Neutrophil (primary cell): ENCODE measurements at regions not wholly inside any gene's neighbourhood (a gene's known extent, or its start where the extent isn't known, plus 50 kb on each side); places are given as distances from the start of the nearest gene placed in this dataset.

Experiments used
- H3K27ac ChIP-seq: fragments of 200-600 bp; sonication (generic); 2 replicates; pipeline ENCODE4 v1.5.1; 2016; ENCODE audit warnings: mild to moderate bottlenecking, moderate library complexity
- H3K27me3 ChIP-seq: fragments of 200-600 bp; sonication (generic); 2 replicates; pipeline ENCODE4 v1.6.0; 2016; ENCODE audit warnings: mild to moderate bottlenecking
- H3K36me3 ChIP-seq: fragments of 200-600 bp; sonication (generic); 2 replicates; pipeline ENCODE4 v1.5.1; 2017
- H3K4me1 ChIP-seq, 2 experiments: fragments of 200-600 bp in 1 of 2; sonication (generic) in 1 of 2; 1 replicate in 1 of 2; 2 replicates in 1 of 2; pipeline versions ENCODE4 v1.5.1 to v1.6.1; 2013 to 2016; ENCODE audit warnings: low read depth in 1 of 2, low read length in 1 of 2, mild to moderate bottlenecking in 1 of 2, moderate library complexity in 1 of 2; ENCODE audit not compliant: control insufficient read depth in 1 of 2, insufficient read depth in 1 of 2
- H3K4me3 ChIP-seq, 2 experiments: fragments of 200-600 bp in 1 of 2; sonication (generic) in 1 of 2; 1 replicate in 1 of 2; 2 replicates in 1 of 2; pipeline ENCODE4 v1.5.1; 2013 to 2016; ENCODE audit warnings: low read depth in 1 of 2, low read length in 1 of 2, mild to moderate bottlenecking in 1 of 2, moderate library complexity in 1 of 2
- H3K9me3 ChIP-seq: fragments of 200-600 bp; sonication (generic); 2 replicates; pipeline ENCODE4 v1.5.1; 2016
- TF ChIP-seq, protein P1 (sequence below): fragments of 200-600 bp; sonication (generic); IDR thresholded peaks from 2 replicates; pipeline ENCODE4 v1.5.1; 2016; ENCODE audit warnings: antibody characterized with exemption

DNA sequence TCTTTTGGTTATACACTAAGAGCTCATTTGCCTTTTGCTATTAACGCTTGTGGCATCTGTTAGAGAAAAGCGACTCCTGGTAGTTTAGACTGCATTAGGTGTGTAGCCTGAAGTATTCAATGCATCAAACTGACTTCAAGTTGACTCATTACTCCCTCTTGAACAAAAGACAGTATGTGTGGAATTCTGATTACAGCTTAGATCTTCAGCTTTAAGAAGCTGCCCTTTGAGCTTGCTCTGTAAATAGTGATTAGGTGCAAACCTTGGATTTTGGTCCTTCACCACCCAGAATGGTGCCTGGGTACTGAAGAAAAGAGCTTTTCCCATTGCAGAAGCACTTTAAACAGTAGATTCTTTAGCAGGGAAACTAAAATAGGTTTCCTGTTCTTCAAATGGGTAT is 62.1 kb downstream of the FAT3 start:
- H3K9me3 ChIP-seq = no peaks in the 10 kb centered on the region
- H3K27ac ChIP-seq = no peak overlapping the region
- no peaks in the 10 kb centered on the region for H3K4me1 ChIP-seq
- H3K4me3 ChIP-seq = no peak overlapping the region
- H3K27me3 ChIP-seq = no peaks in the 10 kb centered on the region
- H3K36me3 ChIP-seq = no peaks in the 10 kb centered on the region
- TF ChIP-seq, protein P1, sequence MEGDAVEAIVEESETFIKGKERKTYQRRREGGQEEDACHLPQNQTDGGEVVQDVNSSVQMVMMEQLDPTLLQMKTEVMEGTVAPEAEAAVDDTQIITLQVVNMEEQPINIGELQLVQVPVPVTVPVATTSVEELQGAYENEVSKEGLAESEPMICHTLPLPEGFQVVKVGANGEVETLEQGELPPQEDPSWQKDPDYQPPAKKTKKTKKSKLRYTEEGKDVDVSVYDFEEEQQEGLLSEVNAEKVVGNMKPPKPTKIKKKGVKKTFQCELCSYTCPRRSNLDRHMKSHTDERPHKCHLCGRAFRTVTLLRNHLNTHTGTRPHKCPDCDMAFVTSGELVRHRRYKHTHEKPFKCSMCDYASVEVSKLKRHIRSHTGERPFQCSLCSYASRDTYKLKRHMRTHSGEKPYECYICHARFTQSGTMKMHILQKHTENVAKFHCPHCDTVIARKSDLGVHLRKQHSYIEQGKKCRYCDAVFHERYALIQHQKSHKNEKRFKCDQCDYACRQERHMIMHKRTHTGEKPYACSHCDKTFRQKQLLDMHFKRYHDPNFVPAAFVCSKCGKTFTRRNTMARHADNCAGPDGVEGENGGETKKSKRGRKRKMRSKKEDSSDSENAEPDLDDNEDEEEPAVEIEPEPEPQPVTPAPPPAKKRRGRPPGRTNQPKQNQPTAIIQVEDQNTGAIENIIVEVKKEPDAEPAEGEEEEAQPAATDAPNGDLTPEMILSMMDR = no peak

- TF ChIP-seq, protein P1 = no peak
- H3K27ac ChIP-seq = no peak overlapping the region
These were observed 70.8 kb downstream of the FAT3 start for GRCh38 chr11:92295175-92296137.

DNA sequence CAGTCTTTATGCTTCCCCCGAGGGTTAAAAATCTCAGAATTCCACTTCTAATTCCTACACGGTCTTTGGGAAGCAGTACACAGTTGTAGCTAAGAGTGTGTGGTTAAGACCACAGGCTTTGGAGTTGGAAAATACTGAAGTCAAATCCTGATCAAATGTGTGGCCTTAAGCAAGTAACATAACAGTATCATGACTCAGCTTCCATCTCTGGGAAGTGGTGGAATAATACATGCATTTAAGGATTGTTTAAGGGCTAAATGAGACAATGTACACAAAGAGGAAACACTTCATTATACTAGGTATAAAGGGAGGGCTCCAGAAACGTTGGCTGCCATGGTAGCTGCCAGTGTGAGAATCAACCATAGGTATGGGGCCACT is 71.5 kb downstream of the FAT3 start:
- H3K27ac ChIP-seq = no peak overlapping the region
- TF ChIP-seq, protein P1 = no peak
- no peak overlapping the region for H3K4me3 ChIP-seq
- no peaks in the 10 kb centered on the region for H3K9me3 ChIP-seq
- H3K4me1 ChIP-seq = no peaks in the 10 kb centered on the region
- H3K27me3 ChIP-seq = no peaks in the 10 kb centered on the region
- H3K36me3 ChIP-seq = no peaks in the 10 kb centered on the region

More at GRCh38 chr11:92295175-92296137, 70.8 kb downstream of the FAT3 start:
- Histone ChIP-seq H3K9me3 (no peaks in the 10 kb centered on the region), H3K4me1 (no peaks in the 10 kb centered on the region), H3K27me3 (no peaks in the 10 kb centered on the region), H3K4me3 (no peak overlapping the region), H3K36me3 (no peaks in the 10 kb centered on the region)

DNA sequence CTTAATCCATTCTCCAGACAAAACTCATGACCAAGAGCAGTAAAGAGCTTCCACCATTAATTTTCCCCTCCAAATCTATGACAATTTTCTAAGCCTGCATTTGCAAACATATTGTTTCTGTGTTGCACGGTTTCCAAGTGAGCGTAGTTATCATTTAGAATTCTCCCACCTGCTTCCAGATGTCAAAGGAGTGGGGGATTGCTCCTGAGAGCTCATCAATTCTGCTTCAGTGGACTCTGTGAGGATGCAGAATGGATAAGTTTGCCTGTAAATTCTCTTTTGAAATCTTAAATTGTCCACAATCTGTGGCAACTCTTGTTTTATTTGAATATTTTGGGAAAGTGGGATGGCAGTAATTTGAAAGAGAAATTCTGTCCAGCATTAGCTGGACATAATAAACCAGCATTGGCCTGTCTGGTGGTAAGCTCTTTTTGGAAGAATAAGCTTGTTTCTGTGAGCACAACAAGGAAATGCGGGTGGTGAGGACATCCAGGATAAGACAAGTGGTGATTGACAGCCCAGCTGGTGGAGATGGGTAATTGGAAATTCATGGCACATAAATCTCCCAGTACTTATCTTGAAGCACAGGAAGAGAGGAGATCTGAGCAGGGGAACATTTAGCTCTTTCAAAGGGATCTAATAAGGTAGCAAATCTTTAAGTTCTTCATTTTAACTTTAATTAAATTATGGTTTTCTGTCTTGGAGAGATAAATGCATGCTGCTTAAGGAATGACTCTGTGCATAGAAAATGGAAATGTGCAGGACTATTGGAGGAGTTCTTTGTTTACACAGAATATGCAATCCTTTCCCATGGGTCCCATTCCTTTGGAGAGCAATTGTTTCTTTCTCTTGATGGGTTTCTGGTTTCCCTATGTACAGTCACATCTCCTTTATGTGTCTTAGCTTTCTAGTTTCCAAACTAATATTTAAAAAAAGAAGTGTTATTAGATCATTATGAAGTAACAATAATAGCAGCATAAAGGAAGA is 73.2 kb downstream of the FAT3 start:
- H3K27me3 ChIP-seq = no peaks in the 10 kb centered on the region
- no peak overlapping the region for H3K4me3 ChIP-seq
- no peak overlapping the region for H3K27ac ChIP-seq
- H3K36me3 ChIP-seq = no peaks in the 10 kb centered on the region
- H3K4me1 ChIP-seq = no peaks in the 10 kb centered on the region
- TF ChIP-seq, protein P1 = no peak
- H3K9me3 ChIP-seq = no peaks in the 10 kb centered on the region

DNA sequence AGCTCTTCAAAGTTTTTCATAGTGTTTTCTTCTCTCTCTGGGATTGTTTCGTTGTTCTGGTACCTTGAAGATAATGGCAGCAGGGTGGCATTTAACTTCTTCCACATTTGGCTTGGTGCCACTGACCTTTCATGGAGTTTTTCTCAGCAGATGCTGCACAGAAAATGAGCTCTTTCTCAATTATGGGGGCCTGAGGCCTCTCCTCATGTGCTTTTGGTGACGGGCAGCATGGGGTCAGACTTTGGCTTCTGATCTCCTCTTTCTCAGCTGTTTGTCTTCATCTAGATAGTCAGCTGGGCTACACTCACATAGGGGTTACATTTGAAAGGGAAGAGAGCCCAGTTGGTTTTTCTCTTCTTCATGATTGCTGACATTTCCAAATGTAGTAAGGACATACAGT is 76.3 kb downstream of the FAT3 start:
- Histone ChIP-seq H3K27me3 (no peaks in the 10 kb centered on the region), H3K9me3 (no peaks in the 10 kb centered on the region), H3K4me3 (no peak overlapping the region), H3K4me1 (no peaks in the 10 kb centered on the region), H3K27ac (no peak overlapping the region), H3K36me3 (no peaks in the 10 kb centered on the region)
- TF ChIP-seq, protein P1 = no peak
